SK-N-SH treated with all-trans-retinoic acid at 6 μM for 48 hours (cell line): ENCODE measurements at regions not wholly inside any gene's neighbourhood (a gene's known extent, or its start where the extent isn't known, plus 50 kb on each side); places are given as distances from the start of the nearest gene placed in this dataset.
"Not testable (repeated sequence)": the region's sequence is repeated elsewhere in the genome, so short reads cannot be mapped to it uniquely, and the experiment has no call there.

Experiments
- ATAC-seq: fragments of 200-7000 bp; cut with Tn5 transposase; 3 replicates; pipeline ENCODE4 v1.9.1; 2020; ENCODE audit warnings: mild to moderate bottlenecking, moderate library complexity
- ARNTL ChIP-seq: fragments of 450-650 bp; formaldehyde crosslinking; IDR thresholded peaks from 2 replicates; pipeline ENCODE4 v1.5.0; 2020; ENCODE audit warnings: low read depth, mild to moderate bottlenecking, moderate library complexity, borderline replicate concordance
- BACH2 ChIP-seq: fragments of 250-450 bp; sonication (Bioruptor Pico); IDR thresholded peaks from 2 replicates; pipeline ENCODE4 v1.9.0; 2021; ENCODE audit warnings: mild to moderate bottlenecking, borderline replicate concordance
- CSDC2 ChIP-seq: fragments of 250-450 bp; sonication (Bioruptor Pico); IDR thresholded peaks from 2 replicates; pipeline ENCODE4 v1.5.0; 2020; ENCODE audit warnings: mild to moderate bottlenecking, moderate library complexity
- CSRNP3 ChIP-seq: fragments of 250-450 bp; sonication (Bioruptor Pico); IDR thresholded peaks from 2 replicates; pipeline ENCODE4 v1.5.1; 2021; ENCODE audit warnings: mild to moderate bottlenecking, moderate library complexity
- ESRRG ChIP-seq: fragments of 250-450 bp; sonication (Bioruptor Pico); IDR thresholded peaks from 2 replicates; pipeline ENCODE4 v1.6.1; 2021; ENCODE audit warnings: mild to moderate bottlenecking
- GLIS3 ChIP-seq: fragments of 250-450 bp; sonication (Bioruptor Pico); IDR thresholded peaks from 2 replicates; pipeline ENCODE4 v1.5.0; 2020; ENCODE audit warnings: mild to moderate bottlenecking, moderate library complexity
- ISL1 ChIP-seq: fragments of 250-450 bp; sonication (Bioruptor Pico); IDR thresholded peaks from 2 replicates; pipeline ENCODE4 v2.1.2; 2022; ENCODE audit warnings: mild to moderate bottlenecking, moderate library complexity
- PATZ1 ChIP-seq: fragments of 250-450 bp; sonication (Bioruptor Pico); IDR thresholded peaks from 2 replicates; pipeline ENCODE4 v1.8.0; 2020; ENCODE audit warnings: mild to moderate bottlenecking, moderate library complexity, borderline replicate concordance
- POU6F1 ChIP-seq: fragments of 250-450 bp; sonication (Bioruptor Pico); IDR thresholded peaks from 2 replicates; pipeline ENCODE4 v1.8.0; 2021; ENCODE audit warnings: low read depth, mild to moderate bottlenecking, moderate library complexity, borderline replicate concordance
- PPARA ChIP-seq: fragments of 250-450 bp; sonication (Bioruptor Pico); IDR thresholded peaks from 2 replicates; pipeline ENCODE4 v1.5.0; 2020; ENCODE audit warnings: mild to moderate bottlenecking, borderline replicate concordance
- RARB ChIP-seq: fragments of 250-450 bp; sonication (Bioruptor Pico); IDR thresholded peaks from 2 replicates; pipeline ENCODE4 v1.8.0; 2021; ENCODE audit warnings: mild to moderate bottlenecking, moderate library complexity
- SNAI2 ChIP-seq: fragments of 250-450 bp; sonication (Bioruptor Pico); IDR thresholded peaks from 2 replicates; pipeline ENCODE4 v1.5.0; 2020; ENCODE audit warnings: mild to moderate bottlenecking, moderate library complexity
- TCF4 ChIP-seq: fragments of 250-450 bp; sonication (Bioruptor Pico); IDR thresholded peaks from 2 replicates; pipeline ENCODE4 v1.8.0; 2021; ENCODE audit warnings: mild to moderate bottlenecking, moderate library complexity, borderline replicate concordance
- TOX ChIP-seq: fragments of 250-450 bp; sonication (Bioruptor Pico); IDR thresholded peaks from 2 replicates; pipeline ENCODE4 v1.8.0; 2021; ENCODE audit warnings: mild to moderate bottlenecking, moderate library complexity, borderline replicate concordance
- TSHZ2 ChIP-seq: fragments of 250-450 bp; sonication (Bioruptor Pico); IDR thresholded peaks from 2 replicates; pipeline ENCODE4 v1.5.0; 2020; ENCODE audit warnings: mild to moderate bottlenecking, moderate library complexity
- ZC3H10 ChIP-seq: fragments of 250-450 bp; sonication (Bioruptor Pico); IDR thresholded peaks from 2 replicates; pipeline ENCODE4 v1.5.1; 2021; ENCODE audit warnings: mild to moderate bottlenecking, moderate library complexity
- ZFP3 ChIP-seq: fragments of 250-450 bp; sonication (Bioruptor Pico); IDR thresholded peaks from 2 replicates; pipeline ENCODE4 v1.5.0; 2020; ENCODE audit warnings: mild to moderate bottlenecking, moderate library complexity
- ZFP30 ChIP-seq: fragments of 450-650 bp; formaldehyde crosslinking; IDR thresholded peaks from 2 replicates; pipeline ENCODE4 v1.5.0; 2022; ENCODE audit warnings: mild to moderate bottlenecking, moderate library complexity
- ZNF565 ChIP-seq: fragments of 450-650 bp; formaldehyde crosslinking; conservative IDR thresholded peaks from 2 replicates; pipeline ENCODE4 v1.5.0; 2020; ENCODE audit warnings: low read depth, mild to moderate bottlenecking, moderate library complexity
- ZNF70 ChIP-seq: fragments of 450-650 bp; formaldehyde crosslinking; IDR thresholded peaks from 2 replicates; pipeline ENCODE4 v1.5.0; 2020; ENCODE audit warnings: mild to moderate bottlenecking, moderate library complexity
- ZNF8 ChIP-seq: fragments of 450-650 bp; formaldehyde crosslinking; IDR thresholded peaks from 2 replicates; pipeline ENCODE4 v1.5.0; 2020; ENCODE audit warnings: mild to moderate bottlenecking, moderate library complexity

- ATAC-seq: not testable (repeated sequence)
Observed at GRCh38 chr9:88630574-88630973, 95.6 kb downstream of the NXNL2 start.

GRCh38 chr9:88635151-88635550 is 100.2 kb downstream of the NXNL2 start:
- TF ChIP-seq RARB (CRISPR knock-in tag): no peak
- TF ChIP-seq TSHZ2 (CRISPR knock-in tag): no peak
- TF ChIP-seq POU6F1: no peak
- no peak for TF ChIP-seq SNAI2
- TF ChIP-seq ZFP3 (CRISPR knock-in tag): no peak
- TF ChIP-seq CSRNP3 (CRISPR knock-in tag): no peak
- no peak for TF ChIP-seq ZFP30 (CRISPR knock-in tag)
- TF ChIP-seq ARNTL (CRISPR knock-in tag): no peak
- no peak for TF ChIP-seq ZNF565 (CRISPR knock-in tag)
- no peak for TF ChIP-seq ZC3H10 (CRISPR knock-in tag)
- TF ChIP-seq PPARA: no peak
- no peak for ATAC-seq

More at GRCh38 chr9:88630574-88630973, 95.6 kb downstream of the NXNL2 start:
- TF ChIP-seq ZNF8: peak; percentile 89

- ATAC-seq: no peak
- no peak for TF ChIP-seq ISL1 (CRISPR knock-in tag)
- no peak for TF ChIP-seq PATZ1 (CRISPR knock-in tag)
- no peak for TF ChIP-seq ESRRG (CRISPR knock-in tag)
- no peak for TF ChIP-seq ZFP3 (CRISPR knock-in tag)
- no peak for TF ChIP-seq SNAI2
- no peak for TF ChIP-seq GLIS3
- no peak for TF ChIP-seq ZFP30 (CRISPR knock-in tag)
- no peak for TF ChIP-seq TCF4
- no peak for TF ChIP-seq ZC3H10 (CRISPR knock-in tag)
- no peak for TF ChIP-seq BACH2
- no peak for TF ChIP-seq PPARA
- TF ChIP-seq ZNF70 (CRISPR knock-in tag): no peak
- TF ChIP-seq TOX: no peak
- TF ChIP-seq CSRNP3 (CRISPR knock-in tag): no peak
- no peak for TF ChIP-seq ZNF565 (CRISPR knock-in tag)
- no peak for TF ChIP-seq ARNTL (CRISPR knock-in tag)
- no peak for TF ChIP-seq CSDC2 (CRISPR knock-in tag)
- no peak for TF ChIP-seq TSHZ2 (CRISPR knock-in tag)
- TF ChIP-seq ZNF8: no peak
- TF ChIP-seq, all 23 proteins: peak for 0
Observed at GRCh38 chr9:88641456-88642240, 106.7 kb downstream of the NXNL2 start.
